Parathyroid adenoma (tissue), 2 donors: ENCODE measurements at regions not wholly inside any gene's neighbourhood (a gene's known extent, or its start where the extent isn't known, plus 50 kb on each side); places are given as distances from the start of the nearest gene placed in this dataset.

Experiments used
- H2AFZ ChIP-seq: fragments of 300-600 bp; sonication (generic); one replicate; pipeline ENCODE4 v1.7.0; 2017; ENCODE audit warnings: antibody characterized with exemption, mild to moderate bottlenecking
- H3K27ac ChIP-seq: fragments of 300-600 bp; sonication (generic); one replicate; pipeline ENCODE4 v1.7.0; 2017
- H3K27me3 ChIP-seq: fragments of 300-600 bp; sonication (generic); one replicate; pipeline ENCODE4 v1.7.0; 2017; ENCODE audit warnings: low read length; ENCODE audit not compliant: control insufficient read depth, insufficient read depth
- H3K36me3 ChIP-seq: fragments of 300-600 bp; sonication (generic); one replicate; pipeline ENCODE4 v1.7.0; 2017; ENCODE audit warnings: low read length; ENCODE audit not compliant: control insufficient read depth, insufficient read depth
- H3K4me1 ChIP-seq: fragments of 300-600 bp; sonication (generic); one replicate; pipeline ENCODE4 v1.7.0; 2017; ENCODE audit warnings: control low read depth
- H3K4me2 ChIP-seq: fragments of 300-600 bp; sonication (generic); one replicate; pipeline ENCODE4 v1.7.0; 2017; ENCODE audit warnings: low read length
- H3K4me3 ChIP-seq: fragments of 300-600 bp; sonication (generic); one replicate; pipeline ENCODE4 v1.7.0; 2017; ENCODE audit warnings: low read depth, low read length
- H3K79me2 ChIP-seq: fragments of 300-600 bp; sonication (generic); one replicate; pipeline ENCODE4 v1.7.0; 2017; ENCODE audit warnings: control low read depth
- H3K9ac ChIP-seq: fragments of 300-600 bp; sonication (generic); one replicate; pipeline ENCODE4 v1.7.0; 2017; ENCODE audit warnings: mild to moderate bottlenecking
- H3K9me3 ChIP-seq: fragments of 300-600 bp; sonication (generic); one replicate; pipeline ENCODE4 v1.7.0; 2017; ENCODE audit warnings: low read length; ENCODE audit not compliant: control insufficient read depth
- CTCF ChIP-seq: fragments of 300-600 bp; sonication (generic); IDR thresholded peaks from one replicate; pipeline ENCODE4 v1.7.0; 2017; ENCODE audit warnings: antibody characterized with exemption, mild to moderate bottlenecking
- donor health status: primary hyperparathyroidism.

DNA sequence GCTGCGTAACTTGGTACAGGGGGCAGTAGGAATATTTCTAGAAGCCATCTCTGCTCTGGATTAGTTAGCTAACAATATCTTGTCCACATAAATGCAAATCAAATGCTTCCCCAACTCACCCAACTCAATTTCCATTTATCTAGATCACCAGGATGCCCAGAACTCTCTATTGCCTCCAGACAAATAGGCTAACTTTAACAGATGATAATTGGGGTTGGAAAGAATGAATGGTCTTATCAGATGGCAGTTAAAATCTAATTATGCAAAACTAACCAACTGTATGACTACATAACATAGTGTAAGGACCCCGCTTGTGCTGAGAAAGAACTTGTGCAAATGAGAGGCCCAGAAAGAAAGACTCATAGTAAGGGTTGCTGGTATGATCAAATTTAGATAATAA, 1024.8 kb downstream of the PLA2G4A start:
- no peak overlapping the region for H3K9ac ChIP-seq
- H2AFZ ChIP-seq = no peak overlapping the region
- no peaks in the 10 kb centered on the region for H3K9me3 ChIP-seq
- H3K4me2 ChIP-seq = no peak overlapping the region
- no peak overlapping the region for H3K4me3 ChIP-seq
- H3K27me3 ChIP-seq = no peaks in the 10 kb centered on the region
- TF ChIP-seq CTCF = no peak
- no peak overlapping the region for H3K27ac ChIP-seq
- no peaks in the 10 kb centered on the region for H3K4me1 ChIP-seq
- H3K36me3 ChIP-seq = no peaks in the 10 kb centered on the region
- H3K79me2 ChIP-seq = no peaks in the 10 kb centered on the region

- Histone ChIP-seq H3K4me3 (no peak overlapping the region), H2AFZ (no peak overlapping the region), H3K27me3 (no peaks in the 10 kb centered on the region), H3K4me2 (no peak overlapping the region), H3K4me1 (no peaks in the 10 kb centered on the region), H3K79me2 (no peaks in the 10 kb centered on the region), H3K27ac (no peak overlapping the region), H3K9me3 (no peaks in the 10 kb centered on the region), H3K9ac (no peak overlapping the region), H3K36me3 (no peaks in the 10 kb centered on the region)
- no peak for TF ChIP-seq CTCF
Measured at GRCh38 chr1:187854457-187854856, 1025.7 kb downstream of the PLA2G4A start.

- H3K4me2 ChIP-seq = no peak overlapping the region
- no peaks in the 10 kb centered on the region for H3K36me3 ChIP-seq
- H3K79me2 ChIP-seq = no peaks in the 10 kb centered on the region
- H3K27me3 ChIP-seq = no peaks in the 10 kb centered on the region
- H3K9me3 ChIP-seq = no peaks in the 10 kb centered on the region
- H3K27ac ChIP-seq = no peak overlapping the region
- no peak for TF ChIP-seq CTCF
- H3K4me1 ChIP-seq = no peaks in the 10 kb centered on the region
- no peak overlapping the region for H2AFZ ChIP-seq
- H3K4me3 ChIP-seq = no peak overlapping the region
- H3K9ac ChIP-seq = no peak overlapping the region
Measured at GRCh38 chr1:187862506-187862905, 1033.8 kb downstream of the PLA2G4A start.

GRCh38 chr1:187870552-187870951, 1041.8 kb downstream of the PLA2G4A start:
- no peaks in the 10 kb centered on the region for H3K79me2 ChIP-seq
- H3K36me3 ChIP-seq = no peaks in the 10 kb centered on the region
- H3K4me3 ChIP-seq = no peak overlapping the region
- H3K27me3 ChIP-seq = no peaks in the 10 kb centered on the region
- no peak overlapping the region for H3K4me2 ChIP-seq
- no peak overlapping the region for H3K27ac ChIP-seq
- TF ChIP-seq CTCF = no peak
- no peaks in the 10 kb centered on the region for H3K4me1 ChIP-seq
- H3K9ac ChIP-seq = no peak overlapping the region
- H3K9me3 ChIP-seq = no peaks in the 10 kb centered on the region
- no peak overlapping the region for H2AFZ ChIP-seq

- Histone ChIP-seq H3K9ac (no peak overlapping the region), H3K27ac (no peak overlapping the region), H3K9me3 (no peaks in the 10 kb centered on the region), H3K4me2 (no peak overlapping the region), H2AFZ (no peak overlapping the region), H3K4me3 (no peak overlapping the region), H3K27me3 (no peaks in the 10 kb centered on the region), H3K36me3 (no peaks in the 10 kb centered on the region), H3K4me1 (no peaks in the 10 kb centered on the region), H3K79me2 (no peaks in the 10 kb centered on the region)
- no peak for TF ChIP-seq CTCF
Measured at GRCh38 chr1:187871177-187871845, 1042.6 kb downstream of the PLA2G4A start.
